ENCODE measurements at regions not wholly inside any gene's neighbourhood (a gene's known extent, or its start where the extent isn't known, plus 50 kb on each side); places are given as distances from the start of the nearest gene placed in this dataset.

DNA sequence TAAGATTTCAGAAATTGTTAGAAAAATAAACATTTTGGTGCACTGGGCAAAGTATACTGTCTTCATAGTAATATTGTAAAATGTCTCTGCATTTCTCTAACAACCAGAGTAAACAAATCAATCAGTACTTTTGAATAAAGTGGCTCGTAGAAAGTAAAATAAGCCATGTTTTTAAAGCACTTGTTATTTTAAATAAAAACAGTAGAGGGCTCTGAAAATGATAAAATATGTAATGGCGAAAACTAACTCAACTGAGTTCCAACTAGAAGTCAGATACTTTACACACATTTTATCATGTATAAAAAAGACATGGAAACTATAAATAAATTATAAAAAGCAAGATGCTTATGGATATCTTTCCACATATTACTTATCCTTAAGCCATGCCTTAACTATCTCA, 1134.4 kb downstream of the PDHA2 start:
- intact Hi-C loops (cut with DNase I, micrococcal nuclease) = no loop called here
- H3K36me3 Mint-ChIP-seq (ENCODE audit: low read depth) = no peaks in the 10 kb centered on the region
- DNase-seq = no peak
- H3K27ac Mint-ChIP-seq = no peak overlapping the region
- no peak overlapping the region for H3K4me3 Mint-ChIP-seq
- ATAC-seq = no peak
- POLR2A ChIA-PET = no interaction called here
- no peaks in the 10 kb centered on the region for H3K4me1 Mint-ChIP-seq
- peaks cover 4% of the 10 kb centered on the region for H3K9me3 Mint-ChIP-seq (ENCODE audit: low read depth)
- H3K27me3 Mint-ChIP-seq = no peaks in the 10 kb centered on the region
- CTCF ChIA-PET = no interaction called here

DNA sequence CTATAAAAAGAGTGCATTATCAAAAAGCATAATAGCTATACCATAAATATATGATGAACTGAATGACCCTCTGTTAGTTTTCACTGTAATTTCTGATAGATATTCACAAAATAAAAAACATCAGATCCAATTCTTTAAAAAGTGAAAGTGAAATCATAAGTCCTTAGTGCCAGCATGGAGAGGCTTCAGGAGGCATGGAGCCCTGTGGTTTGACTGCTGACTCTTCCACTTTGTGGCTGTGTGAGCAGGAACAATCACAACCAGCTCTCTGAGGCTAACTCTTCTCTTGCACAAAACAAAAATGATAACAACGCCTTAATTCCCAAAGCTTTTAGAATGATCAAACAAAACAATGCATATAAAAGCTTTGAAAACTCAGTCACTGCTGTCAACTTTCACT, 1143.9 kb downstream of the PDHA2 start:
- POLR2A ChIA-PET = no interaction called here
- H3K4me1 Mint-ChIP-seq = no peaks in the 10 kb centered on the region
- CTCF ChIA-PET = interaction anchor here (1.1 kb wide), 1 partner anchor 8 kb away, joined by 3 read pairs; no protein-coding TSS in a partner anchor
- H3K27me3 Mint-ChIP-seq = no peaks in the 10 kb centered on the region
- no peak overlapping the region for H3K27ac Mint-ChIP-seq
- no peak for DNase-seq
- H3K9me3 Mint-ChIP-seq (ENCODE audit: low read depth) = peaks cover 4% of the 10 kb centered on the region
- no peaks in the 10 kb centered on the region for H3K36me3 Mint-ChIP-seq (ENCODE audit: low read depth)
- no peak for ATAC-seq
- intact Hi-C loops (cut with DNase I, micrococcal nuclease) = no loop called here
- H3K4me3 Mint-ChIP-seq = no peak overlapping the region

DNA sequence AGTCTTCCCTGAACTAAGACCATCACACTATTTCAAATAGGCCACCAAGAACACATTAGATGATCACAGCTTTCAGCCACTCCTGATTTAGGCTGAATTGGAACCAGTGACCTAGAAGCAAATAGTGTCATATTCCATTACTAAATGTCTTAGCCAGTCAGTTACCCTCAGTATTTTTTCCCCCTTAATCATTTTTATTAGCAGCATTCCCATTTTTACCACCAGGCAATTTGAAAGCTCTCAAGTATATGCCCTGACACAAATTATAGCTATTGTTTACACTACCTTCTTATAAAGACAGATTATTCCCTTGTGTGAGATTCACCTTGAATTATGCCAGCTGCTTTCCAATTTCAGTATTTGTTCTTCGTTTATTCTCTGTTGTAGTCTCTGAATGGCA, 1146.9 kb downstream of the PDHA2 start:
- no peak overlapping the region for H3K27ac Mint-ChIP-seq
- CTCF ChIA-PET = interaction anchor here (0.7 to 0.9 kb wide), 2 partner anchors 9 to 1056 kb away, joined by 3 read pairs; no protein-coding TSS in a partner anchor
- no peaks in the 10 kb centered on the region for H3K36me3 Mint-ChIP-seq (ENCODE audit: low read depth)

DNA sequence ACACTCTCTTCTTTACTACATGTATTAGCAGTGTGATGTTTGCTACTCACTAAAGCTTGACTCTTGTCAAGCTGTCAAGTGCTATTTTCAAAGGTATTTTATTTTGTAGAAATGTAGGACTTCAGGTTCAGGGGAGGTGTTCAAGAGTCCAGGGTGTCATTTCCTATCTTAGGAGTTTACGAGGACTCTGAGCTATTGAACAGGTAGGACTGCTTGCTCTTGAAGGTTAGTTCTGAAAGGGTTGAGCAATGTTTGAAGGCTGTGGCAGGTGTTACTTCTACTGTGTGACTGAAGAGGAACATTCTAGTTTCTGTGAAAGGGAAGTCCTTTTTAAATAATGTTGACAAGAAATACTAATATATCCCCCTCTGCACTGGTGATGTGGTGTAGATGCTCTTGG, 1151.2 kb downstream of the PDHA2 start:
- no peaks in the 10 kb centered on the region for H3K27me3 Mint-ChIP-seq
- DNase-seq (no peak), ATAC-seq (no peak)
- POLR2A ChIA-PET = no interaction called here
- CTCF ChIA-PET = no interaction called here
- intact Hi-C loops (cut with DNase I, micrococcal nuclease) = no loop called here
- H3K27ac Mint-ChIP-seq = no peak overlapping the region
- H3K36me3 Mint-ChIP-seq (ENCODE audit: low read depth) = no peaks in the 10 kb centered on the region
- no peaks in the 10 kb centered on the region for H3K9me3 Mint-ChIP-seq (ENCODE audit: low read depth)
- H3K4me3 Mint-ChIP-seq = no peak overlapping the region
- H3K4me1 Mint-ChIP-seq = no peaks in the 10 kb centered on the region

More for the DNA sequence above, 1146.9 kb downstream of the PDHA2 start:
- ATAC-seq (no peak), DNase-seq (no peak)
- Mint-ChIP-seq H3K4me3 (no peak overlapping the region), H3K4me1 (no peaks in the 10 kb centered on the region), H3K9me3 (ENCODE audit: low read depth) (peaks cover 2% of the 10 kb centered on the region), H3K27me3 (no peaks in the 10 kb centered on the region)
- intact Hi-C loops (cut with DNase I, micrococcal nuclease) = no loop called here
- POLR2A ChIA-PET = no interaction called here

DNA sequence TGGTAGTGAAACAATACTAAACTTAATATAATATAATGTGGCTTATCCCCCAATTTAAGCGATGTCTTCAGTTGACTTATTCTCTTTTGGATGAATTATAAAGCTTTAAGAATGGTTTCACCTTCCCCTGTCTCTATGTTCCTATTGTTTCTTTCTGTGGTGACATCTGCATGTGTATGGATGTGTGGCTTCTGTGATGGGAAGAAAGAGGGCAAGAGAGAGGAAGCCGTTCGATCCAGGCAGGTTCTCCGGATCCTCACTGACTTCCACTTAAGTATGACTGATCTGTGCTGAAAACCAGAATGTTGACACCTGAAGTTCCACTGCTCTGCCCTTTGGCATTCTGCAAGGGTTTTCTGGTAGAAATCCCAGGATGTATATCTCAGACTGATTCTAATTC, 1150.8 kb downstream of the STPG2 start:
- ChIA-PET CTCF (interaction anchor here (0.8 kb wide), 1 partner anchor 23 kb away, joined by 3 read pairs; no protein-coding TSS in a partner anchor), POLR2A (no interaction called here)
- Mint-ChIP-seq H3K27me3 (no peaks in the 10 kb centered on the region), H3K4me3 (no peak overlapping the region), H3K9me3 (ENCODE audit: low read depth) (no peaks in the 10 kb centered on the region), H3K36me3 (ENCODE audit: low read depth) (no peaks in the 10 kb centered on the region), H3K4me1 (no peaks in the 10 kb centered on the region), H3K27ac (no peak overlapping the region)
- intact Hi-C loops (cut with DNase I, micrococcal nuclease) = no loop called here
- ATAC-seq (no peak), DNase-seq (no peak)

DNA sequence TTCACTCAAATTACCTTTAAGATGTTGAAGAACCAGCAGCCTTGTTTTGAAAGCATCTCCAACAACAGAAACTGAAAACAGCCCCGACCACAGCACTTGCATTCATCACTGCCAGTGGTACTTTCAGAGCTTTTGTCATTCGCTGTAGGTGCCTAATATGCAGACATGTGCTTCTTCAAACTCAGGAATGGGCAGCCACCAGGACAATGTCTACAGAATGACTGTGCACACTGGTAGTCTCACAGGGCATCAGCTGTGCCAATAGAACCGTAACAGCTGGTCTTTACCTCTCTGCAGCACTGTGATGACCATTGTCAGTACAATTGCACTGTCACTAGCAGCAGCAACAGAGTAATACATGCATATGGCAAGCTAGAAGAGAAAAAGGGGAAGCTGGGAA, 1149.7 kb downstream of the STPG2 start:
- no peaks in the 10 kb centered on the region for H3K27me3 Mint-ChIP-seq
- no peak for ATAC-seq
- H3K4me3 Mint-ChIP-seq = no peak overlapping the region

DNA sequence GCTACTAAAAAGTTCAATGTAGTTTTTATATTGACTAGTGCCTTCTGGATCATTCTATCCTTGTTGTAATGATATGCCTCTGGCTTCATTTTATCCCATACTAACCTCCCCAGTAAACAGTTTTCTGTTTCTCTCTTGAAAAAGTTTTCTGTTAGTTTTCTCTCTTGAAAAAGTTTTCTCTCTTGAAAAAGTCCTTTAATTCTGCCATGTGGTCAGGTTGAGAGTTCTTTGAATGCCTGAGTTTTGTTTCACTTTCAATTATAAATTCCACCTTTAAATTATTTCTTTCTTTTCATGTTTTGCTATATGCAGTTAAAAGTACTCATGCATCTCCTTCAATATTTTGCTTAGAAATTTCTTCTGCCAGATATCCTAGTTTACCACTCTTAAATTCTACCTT, 1139.6 kb downstream of the STPG2 start:
- Mint-ChIP-seq H3K27me3 (no peaks in the 10 kb centered on the region), H3K9me3 (ENCODE audit: low read depth) (peaks cover 2% of the 10 kb centered on the region), H3K36me3 (ENCODE audit: low read depth) (no peaks in the 10 kb centered on the region), H3K4me1 (no peaks in the 10 kb centered on the region), H3K4me3 (no peak overlapping the region), H3K27ac (no peak overlapping the region)
- no peak for DNase-seq
- no peak for ATAC-seq
- POLR2A ChIA-PET = no interaction called here
- intact Hi-C loops (cut with DNase I, micrococcal nuclease) = no loop called here
- CTCF ChIA-PET = interaction anchor here (0.8 kb wide), 1 partner anchor 13 kb away, joined by 3 read pairs; no protein-coding TSS in a partner anchor

More for the DNA sequence above, 1149.7 kb downstream of the STPG2 start:
- Mint-ChIP-seq H3K9me3 (ENCODE audit: low read depth) (no peaks in the 10 kb centered on the region), H3K4me1 (no peaks in the 10 kb centered on the region), H3K36me3 (ENCODE audit: low read depth) (no peaks in the 10 kb centered on the region), H3K27ac (no peak overlapping the region)
- ChIA-PET CTCF (no interaction called here), POLR2A (interaction anchor here (0.6 kb wide), 1 partner anchor 412 kb away, joined by 3 read pairs; no protein-coding TSS in a partner anchor)
- intact Hi-C loops (cut with DNase I, micrococcal nuclease) = no loop called here
- DNase-seq = no peak

DNA sequence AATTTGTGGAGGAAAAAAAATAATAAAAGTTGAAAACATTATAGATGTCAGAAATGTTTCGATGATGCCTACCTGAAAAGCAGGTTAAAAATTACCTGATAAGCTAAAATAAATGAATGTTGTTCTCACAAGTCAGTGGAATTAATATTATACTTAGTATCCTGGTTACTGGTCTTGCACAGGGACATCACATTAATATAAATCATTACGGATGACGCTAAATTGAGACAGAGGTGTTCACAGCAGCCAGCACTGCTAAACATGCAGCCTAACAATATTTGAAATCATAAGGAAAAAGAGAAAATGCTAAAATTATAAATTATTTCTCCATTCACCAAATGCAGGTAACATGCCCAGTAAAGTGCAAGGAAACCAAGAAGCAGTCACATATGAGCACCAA, 1130.0 kb downstream of the STPG2 start:
- no peak overlapping the region for H3K27ac Mint-ChIP-seq
- H3K27me3 Mint-ChIP-seq = no peaks in the 10 kb centered on the region
- intact Hi-C loops (cut with DNase I, micrococcal nuclease) = no loop called here
- no peaks in the 10 kb centered on the region for H3K4me1 Mint-ChIP-seq
- ChIA-PET CTCF (interaction anchor here (1.0 kb wide), 1 partner anchor 14 kb away, joined by 3 read pairs; no protein-coding TSS in a partner anchor), POLR2A (no interaction called here)
- ATAC-seq = no peak
- H3K9me3 Mint-ChIP-seq (ENCODE audit: low read depth) = no peaks in the 10 kb centered on the region
- H3K4me3 Mint-ChIP-seq = no peak overlapping the region
- DNase-seq = no peak
- H3K36me3 Mint-ChIP-seq (ENCODE audit: low read depth) = no peaks in the 10 kb centered on the region

DNA sequence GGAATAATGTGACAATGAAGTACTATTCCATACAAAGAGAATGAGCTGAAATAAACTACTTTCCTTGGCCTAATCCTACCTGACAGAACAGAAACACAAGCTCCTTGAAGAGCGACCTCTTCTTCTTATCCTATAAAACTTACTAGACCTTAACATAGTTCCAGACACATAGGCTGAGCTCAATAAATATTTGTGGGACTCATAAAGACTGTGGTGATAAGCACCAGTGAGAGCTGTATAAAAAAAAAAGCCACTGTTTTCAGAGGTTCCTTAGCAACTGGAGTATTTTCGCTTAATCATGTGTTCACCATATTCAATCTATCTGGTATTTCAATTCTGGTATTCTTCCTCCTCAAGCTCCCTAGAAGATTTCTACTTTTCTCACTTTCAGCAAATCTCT, 1129.6 kb downstream of the STPG2 start:
- intact Hi-C loops (cut with DNase I, micrococcal nuclease) = no loop called here
- H3K4me3 Mint-ChIP-seq = no peak overlapping the region
- no peak for DNase-seq
- H3K36me3 Mint-ChIP-seq (ENCODE audit: low read depth) = no peaks in the 10 kb centered on the region
- no peaks in the 10 kb centered on the region for H3K27me3 Mint-ChIP-seq
- no peak overlapping the region for H3K27ac Mint-ChIP-seq
- no peaks in the 10 kb centered on the region for H3K4me1 Mint-ChIP-seq
- ATAC-seq = no peak
- CTCF ChIA-PET = interaction anchor here (1.0 kb wide), 1 partner anchor 13 kb away, joined by 3 read pairs; no protein-coding TSS in a partner anchor
- no peaks in the 10 kb centered on the region for H3K9me3 Mint-ChIP-seq (ENCODE audit: low read depth)
- POLR2A ChIA-PET = no interaction called here

DNA sequence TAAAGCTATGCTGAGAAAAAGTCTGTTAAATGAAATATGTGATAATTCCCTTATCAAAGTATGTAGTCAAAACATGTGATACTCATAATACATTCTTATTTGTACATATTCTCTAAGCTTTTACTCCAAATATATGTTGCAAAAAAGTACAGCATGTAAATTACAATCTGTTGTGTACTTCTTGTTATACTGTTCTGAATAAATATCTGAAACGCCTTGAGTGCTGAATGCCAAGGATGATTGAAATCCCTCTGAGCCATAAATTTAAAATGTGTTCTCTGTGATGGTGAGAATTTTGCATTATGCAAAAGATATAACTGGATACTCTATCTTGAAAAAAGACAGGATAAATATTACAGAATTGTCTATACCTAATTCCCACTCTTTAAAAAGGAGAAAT, 1128.0 kb downstream of the STPG2 start:
- intact Hi-C loops (cut with DNase I, micrococcal nuclease) = no loop called here
- ChIA-PET CTCF (interaction anchor here (0.7 to 1.6 kb wide), 3 partner anchors 14 to 1818 kb away, joined by 3 to 4 read pairs (median 3); no protein-coding TSS in a partner anchor), POLR2A (interaction anchor here (0.6 kb wide), 1 partner anchor 1601 kb away, joined by 3 read pairs; no protein-coding TSS in a partner anchor)
- Mint-ChIP-seq H3K4me1 (no peaks in the 10 kb centered on the region), H3K4me3 (no peak overlapping the region), H3K36me3 (ENCODE audit: low read depth) (no peaks in the 10 kb centered on the region), H3K9me3 (ENCODE audit: low read depth) (no peaks in the 10 kb centered on the region), H3K27ac (no peak overlapping the region), H3K27me3 (no peaks in the 10 kb centered on the region)
- no peak for ATAC-seq
- DNase-seq = no peak

DNA sequence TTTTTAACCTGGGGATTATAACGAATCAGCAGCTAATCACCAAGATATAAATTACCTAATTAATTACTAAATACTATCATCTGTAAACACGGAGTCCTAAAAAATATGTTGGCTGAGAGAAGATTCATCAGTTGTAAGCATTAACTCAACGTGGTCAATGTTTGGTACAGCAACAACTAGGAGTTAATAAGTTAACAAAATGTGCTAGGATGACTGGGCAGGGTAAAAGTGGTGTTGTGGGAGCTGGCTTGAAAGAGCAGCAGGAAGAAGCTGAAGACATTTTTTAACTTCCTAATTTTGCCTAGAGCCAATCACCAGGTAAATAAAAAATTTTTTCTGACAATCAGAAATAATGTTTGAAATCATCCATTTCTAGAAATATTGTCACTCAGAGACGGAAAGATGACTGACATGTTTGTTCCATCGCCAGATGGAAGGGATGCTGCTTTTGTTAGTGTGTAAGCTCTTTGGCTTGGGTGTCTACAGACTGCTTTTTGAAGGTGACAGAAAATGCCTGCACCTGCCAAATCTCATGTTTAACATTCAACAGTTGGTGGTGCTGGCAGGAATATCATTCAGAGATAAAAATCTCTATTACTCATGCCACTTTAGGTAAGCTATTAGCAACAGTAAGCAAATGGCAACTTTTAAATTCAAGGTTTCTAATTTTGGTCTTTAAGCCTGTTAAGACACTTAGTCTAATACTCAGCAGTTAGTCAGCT, 1126.9 kb downstream of the STPG2 start:
- ChIA-PET POLR2A (no interaction called here), CTCF (interaction anchor here (0.5 to 1.6 kb wide), 2 partner anchors 12 to 24 kb away, joined by 3 read pairs; no protein-coding TSS in a partner anchor)
- intact Hi-C loops (cut with DNase I, micrococcal nuclease) = no loop called here

DNA sequence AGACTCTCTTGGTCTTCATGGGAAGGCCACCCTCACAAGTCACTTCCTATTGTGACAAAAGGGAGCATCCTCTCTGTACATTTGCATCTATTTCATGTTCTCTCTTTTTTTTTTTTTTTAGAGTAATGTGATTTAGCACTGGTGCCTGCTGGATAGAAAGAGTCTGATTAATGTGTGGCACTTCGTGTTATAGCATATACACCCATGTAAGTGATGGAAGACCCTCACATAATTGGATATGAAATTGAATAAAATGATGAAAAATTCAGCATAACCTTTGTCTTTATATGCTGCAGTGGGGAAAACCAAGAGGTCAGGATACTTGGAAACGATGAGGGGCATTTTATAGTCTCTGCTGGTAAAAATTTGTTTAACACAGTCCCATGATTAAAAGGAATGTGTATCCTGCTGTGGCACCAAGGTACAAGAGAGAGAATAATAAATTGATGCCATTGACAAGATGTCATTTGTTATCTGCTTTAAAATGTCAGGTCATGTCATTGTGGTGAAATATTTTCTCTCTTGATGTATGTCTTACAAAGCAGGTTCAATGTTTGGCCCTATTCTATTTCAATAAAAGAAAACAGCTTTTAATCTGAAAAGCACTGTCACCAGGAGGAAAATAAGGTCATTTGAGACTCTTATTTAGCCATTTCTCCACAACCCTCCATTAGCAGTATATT, 1115.4 kb downstream of the STPG2 start:
- Mint-ChIP-seq H3K27me3 (no peaks in the 10 kb centered on the region), H3K27ac (no peak overlapping the region), H3K4me3 (no peak overlapping the region), H3K36me3 (ENCODE audit: low read depth) (no peaks in the 10 kb centered on the region), H3K4me1 (no peaks in the 10 kb centered on the region), H3K9me3 (ENCODE audit: low read depth) (peaks cover 7% of the 10 kb centered on the region)
- POLR2A ChIA-PET = no interaction called here
- intact Hi-C loops (cut with DNase I, micrococcal nuclease) = no loop called here
- CTCF ChIA-PET = interaction anchor here (1.7 kb wide), 1 partner anchor 13 kb away, joined by 4 read pairs; no protein-coding TSS in a partner anchor
- no peak for ATAC-seq
- DNase-seq = no peak

More for the DNA sequence above, 1126.9 kb downstream of the STPG2 start:
- DNase-seq (no peak), ATAC-seq (no peak)
- Mint-ChIP-seq H3K4me1 (no peaks in the 10 kb centered on the region), H3K9me3 (ENCODE audit: low read depth) (no peaks in the 10 kb centered on the region), H3K27me3 (no peaks in the 10 kb centered on the region), H3K4me3 (no peak overlapping the region), H3K27ac (no peak overlapping the region), H3K36me3 (ENCODE audit: low read depth) (no peaks in the 10 kb centered on the region)

Measured in activated CD4-positive, alpha-beta T cell treated with anti-CD3 and anti-CD28 coated beads for 36 hours (primary cell).